Retinal pigment epithelial cell (primary cell): ENCODE measurements at regions not wholly inside any gene's neighbourhood (a gene's known extent, or its start where the extent isn't known, plus 50 kb on each side); places are given as distances from the start of the nearest gene placed in this dataset.

Experiments
- DNase-seq: peaks from one replicate; pipeline ENCODE4 v3.0.0-alpha.2; 2010; ENCODE audit warnings: low read depth
- H3K4me3 ChIP-seq: 2 replicates; pipeline ENCODE4 v1.5.1; 2011; ENCODE audit warnings: mild to moderate bottlenecking, low read length, control low read depth, moderate library complexity
- TF ChIP-seq, protein P1 (sequence below): conservative IDR thresholded peaks from 2 replicates; pipeline ENCODE4 v1.5.1; 2011; ENCODE audit warnings: low read depth, low read length, control low read depth, inconsistent platforms

- no peak overlapping the region for H3K4me3 ChIP-seq
- no peak for DNase-seq
- TF ChIP-seq, protein P1, sequence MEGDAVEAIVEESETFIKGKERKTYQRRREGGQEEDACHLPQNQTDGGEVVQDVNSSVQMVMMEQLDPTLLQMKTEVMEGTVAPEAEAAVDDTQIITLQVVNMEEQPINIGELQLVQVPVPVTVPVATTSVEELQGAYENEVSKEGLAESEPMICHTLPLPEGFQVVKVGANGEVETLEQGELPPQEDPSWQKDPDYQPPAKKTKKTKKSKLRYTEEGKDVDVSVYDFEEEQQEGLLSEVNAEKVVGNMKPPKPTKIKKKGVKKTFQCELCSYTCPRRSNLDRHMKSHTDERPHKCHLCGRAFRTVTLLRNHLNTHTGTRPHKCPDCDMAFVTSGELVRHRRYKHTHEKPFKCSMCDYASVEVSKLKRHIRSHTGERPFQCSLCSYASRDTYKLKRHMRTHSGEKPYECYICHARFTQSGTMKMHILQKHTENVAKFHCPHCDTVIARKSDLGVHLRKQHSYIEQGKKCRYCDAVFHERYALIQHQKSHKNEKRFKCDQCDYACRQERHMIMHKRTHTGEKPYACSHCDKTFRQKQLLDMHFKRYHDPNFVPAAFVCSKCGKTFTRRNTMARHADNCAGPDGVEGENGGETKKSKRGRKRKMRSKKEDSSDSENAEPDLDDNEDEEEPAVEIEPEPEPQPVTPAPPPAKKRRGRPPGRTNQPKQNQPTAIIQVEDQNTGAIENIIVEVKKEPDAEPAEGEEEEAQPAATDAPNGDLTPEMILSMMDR: no peak
These were observed 934.3 kb upstream of the SLIT2 start for GRCh38 chr4:19317377-19317776.

DNA sequence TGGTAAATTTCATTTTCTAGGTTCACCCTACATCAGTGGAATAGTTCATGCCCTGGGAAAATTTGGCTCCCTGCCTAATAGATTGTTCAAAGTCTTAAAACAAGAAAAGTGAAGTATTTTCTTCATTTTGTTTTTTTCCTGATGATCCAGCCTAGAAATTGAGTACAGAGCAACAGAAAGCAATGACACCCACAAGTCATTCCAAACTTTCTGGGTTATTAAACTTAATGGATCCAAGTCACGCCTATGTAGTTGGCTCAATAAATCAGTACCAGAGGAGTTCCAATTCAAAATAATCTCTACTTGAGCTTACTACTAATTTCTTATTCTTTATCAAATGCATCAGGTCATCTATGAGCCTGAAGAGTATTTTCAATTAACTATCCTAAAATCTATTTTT, 937.6 kb upstream of the SLIT2 start:
- DNase-seq: no peak
- no peak overlapping the region for H3K4me3 ChIP-seq
- TF ChIP-seq, protein P1: no peak

GRCh38 chr4:19309378-19309777, 942.3 kb upstream of the SLIT2 start:
- DNase-seq: peak; percentile 7
- TF ChIP-seq, protein P1: peak; percentile 45
- no peak overlapping the region for H3K4me3 ChIP-seq

DNA sequence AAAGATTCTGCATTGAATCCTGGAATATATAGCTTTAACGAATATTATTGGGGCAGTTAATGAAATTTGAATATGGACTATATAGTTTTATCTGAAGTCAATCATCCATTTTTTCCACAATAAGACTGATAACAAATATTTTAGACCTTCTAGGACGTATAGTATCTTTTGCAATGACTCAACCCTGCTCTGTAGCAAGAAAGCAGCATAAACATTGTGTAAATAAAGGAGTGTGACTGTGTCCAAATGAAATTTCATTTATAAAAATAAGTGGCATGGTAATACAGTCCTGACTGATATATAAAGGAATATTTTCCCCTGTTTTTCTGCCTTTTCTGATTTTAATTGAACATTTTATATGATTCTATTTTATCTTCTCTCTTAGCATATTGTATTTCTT, 947.7 kb upstream of the SLIT2 start:
- H3K4me3 ChIP-seq: no peak overlapping the region
- TF ChIP-seq, protein P1: no peak
- DNase-seq: no peak

GRCh38 chr4:19301527-19301926, 950.2 kb upstream of the SLIT2 start:
- no peak for DNase-seq
- TF ChIP-seq, protein P1: no peak
- no peak overlapping the region for H3K4me3 ChIP-seq

- TF ChIP-seq, protein P1: no peak
- DNase-seq: no peak
- H3K4me3 ChIP-seq: no peak overlapping the region
These were observed 951.5 kb upstream of the SLIT2 start for GRCh38 chr4:19300213-19300612.

DNA sequence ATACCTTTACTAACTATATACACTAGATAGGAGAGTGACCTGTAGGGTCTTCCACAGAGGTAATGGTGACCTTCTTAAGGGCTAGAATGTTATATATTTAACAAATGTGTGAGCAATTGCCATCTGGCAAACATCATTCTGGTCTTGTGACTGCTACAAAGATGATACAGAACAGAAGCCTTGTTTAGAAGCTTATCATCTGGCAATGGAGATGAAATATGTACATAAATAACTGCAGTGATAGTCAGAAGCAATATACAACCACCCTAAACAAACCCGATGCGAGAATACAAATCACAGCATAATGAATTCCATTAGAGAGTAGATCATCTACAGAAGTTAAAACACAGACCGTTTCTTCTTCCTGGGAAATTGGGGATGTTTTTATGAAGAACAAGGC, 952.7 kb upstream of the SLIT2 start:
- DNase-seq: no peak
- TF ChIP-seq, protein P1: no peak
- H3K4me3 ChIP-seq: no peak overlapping the region
